SK-N-MC (cell line): ENCODE measurements at regions not wholly inside any gene's neighbourhood (a gene's known extent, or its start where the extent isn't known, plus 50 kb on each side); places are given as distances from the start of the nearest gene placed in this dataset.

ENCODE experiments used
- EZH2 ChIP-seq: fragments of 200-600 bp; sonication (generic); IDR thresholded peaks from one replicate; pipeline ENCODE4 v1.6.1; 2017; ENCODE audit warnings: antibody characterized with exemption
- FOXP2 ChIP-seq: optimal IDR thresholded peaks from 2 replicates; pipeline ENCODE3; 2011; ENCODE audit warnings: mild to moderate bottlenecking, moderate library complexity; ENCODE audit not compliant: insufficient read depth; ENCODE audit errors: extremely low read length, control extremely low read depth
- POLR2AphosphoS5 ChIP-seq: IDR thresholded peaks from 2 replicates; pipeline ENCODE4 v1.6.1; 2012; ENCODE audit warnings: mild to moderate bottlenecking, low read depth, low read length, borderline replicate concordance

- TF ChIP-seq POLR2AphosphoS5 = no peak
- TF ChIP-seq EZH2 = no peak
- TF ChIP-seq FOXP2 = no peak
These were observed 98.6 kb upstream of the MDFIC start for GRCh38 chr7:114823290-114823689.
